GM18867 (cell line): ENCODE measurements at regions not wholly inside any gene's neighbourhood (a gene's known extent, or its start where the extent isn't known, plus 50 kb on each side); places are given as distances from the start of the nearest gene placed in this dataset.

Experiments used
- ATAC-seq: cut with Tn5 transposase; IDR thresholded peaks from one replicate; pipeline ENCODE4 v1.9.1; 2021; ENCODE audit warnings: mild to moderate bottlenecking, moderate library complexity; ENCODE audit not compliant: unreplicated experiment

- no peak for ATAC-seq
Measured at GRCh38 chr20:57047281-57048026, 219.0 kb downstream of the BMP7 start.

- ATAC-seq = peak; percentile 53
Measured at GRCh38 chr20:57048027-57048869, 218.2 kb downstream of the BMP7 start.

DNA sequence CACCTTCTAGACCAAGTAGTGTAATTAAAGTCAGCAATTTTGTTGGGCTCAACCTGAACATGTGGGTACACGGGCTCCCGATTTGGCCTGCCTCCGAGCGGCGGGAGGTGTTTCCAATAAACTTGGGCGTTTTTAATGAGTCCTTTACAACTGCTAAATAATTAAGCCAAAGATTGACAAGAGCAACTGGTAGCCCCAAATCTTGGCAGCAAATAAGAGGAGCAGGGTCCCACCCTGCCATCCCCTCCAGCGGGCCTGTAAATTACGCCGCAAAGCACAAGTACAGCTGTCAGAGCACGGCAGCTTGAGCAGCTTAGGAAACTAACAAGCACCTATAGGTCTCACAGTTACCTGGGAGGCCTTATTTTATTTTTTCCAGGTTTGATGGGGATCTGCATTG lies 217.1 kb downstream of the BMP7 start:
- ATAC-seq = no peak

- no peak for ATAC-seq
Measured at GRCh38 chr20:57051096-57051495, 215.3 kb downstream of the BMP7 start.

DNA sequence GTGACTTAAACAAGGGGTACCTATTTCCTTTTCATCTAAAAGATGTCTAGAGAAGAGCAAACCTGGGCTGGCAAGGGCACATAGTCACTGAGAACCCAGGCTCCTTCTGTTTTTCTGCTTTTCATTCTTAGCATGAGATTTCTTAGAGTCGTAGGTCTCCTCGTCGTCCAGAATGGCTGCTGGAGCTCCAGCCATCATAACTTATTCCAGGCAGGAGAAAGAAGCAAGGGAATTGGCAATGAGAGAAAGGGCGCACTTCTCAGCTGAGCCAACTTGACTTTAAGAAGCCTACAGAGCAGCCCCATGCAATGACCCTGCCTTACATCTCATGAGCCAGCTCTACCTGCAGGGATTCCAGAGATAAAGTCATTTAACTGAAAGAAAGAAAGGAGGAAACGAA lies 213.4 kb downstream of the BMP7 start:
- ATAC-seq = no peak

DNA sequence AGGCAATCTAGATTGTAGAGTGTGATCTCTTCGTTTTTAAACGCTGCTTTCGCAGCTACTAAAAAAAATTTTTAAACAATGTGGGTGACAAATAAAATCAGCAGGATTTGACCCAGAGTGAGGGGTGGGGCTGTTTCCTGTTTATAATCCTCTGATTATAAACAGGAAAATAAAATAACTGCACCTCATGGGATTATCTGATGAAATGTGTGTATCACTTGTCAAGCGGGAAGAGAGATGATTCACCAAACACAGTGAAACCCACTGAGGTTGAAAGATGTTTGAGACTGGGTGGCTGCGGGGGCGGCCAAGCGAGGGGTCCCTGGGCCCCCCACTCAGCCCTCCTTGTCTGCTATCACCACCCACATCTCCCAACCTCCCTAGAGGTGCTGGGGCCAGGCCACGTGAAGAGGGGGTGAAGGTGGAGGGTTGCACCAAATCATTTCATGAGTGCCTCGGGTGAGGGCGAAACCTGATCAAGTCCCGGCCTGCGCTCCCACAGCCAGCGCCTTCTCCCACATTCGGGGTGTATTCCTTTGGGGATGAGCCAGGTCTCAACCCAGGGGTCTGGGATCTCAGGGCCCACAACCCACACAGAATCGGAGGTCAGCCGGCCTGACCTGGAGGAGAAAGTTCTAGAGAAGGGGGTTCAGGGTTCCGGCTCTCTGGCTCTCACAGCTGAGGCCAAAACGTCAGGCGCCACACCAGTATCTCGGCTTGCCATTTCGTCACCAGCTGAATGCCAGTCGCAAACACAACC lies 212.5 kb downstream of the BMP7 start:
- no peak for ATAC-seq

- peak; percentile 71 for ATAC-seq
Measured at GRCh38 chr20:57055345-57055744, 211.1 kb downstream of the BMP7 start.

DNA sequence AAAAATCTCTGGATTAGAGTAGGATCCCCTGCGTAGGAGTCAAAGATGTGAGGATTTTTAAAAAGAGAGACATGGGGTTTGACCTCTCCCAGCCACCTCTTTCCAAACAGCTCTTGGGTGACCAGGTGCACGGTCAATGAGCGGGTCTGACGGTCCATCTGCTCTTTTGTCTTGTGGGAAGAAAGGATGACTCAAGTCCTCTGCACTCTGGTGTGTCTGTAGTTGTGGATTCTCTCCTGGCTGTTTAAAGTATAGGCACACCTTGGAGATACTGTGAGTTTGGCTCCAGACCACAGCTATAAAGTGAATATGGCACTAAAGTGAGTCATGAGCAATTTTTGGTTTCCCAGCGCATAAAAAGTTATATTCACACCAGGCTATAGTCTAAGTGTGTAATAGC lies 209.8 kb downstream of the BMP7 start:
- ATAC-seq = no peak

DNA sequence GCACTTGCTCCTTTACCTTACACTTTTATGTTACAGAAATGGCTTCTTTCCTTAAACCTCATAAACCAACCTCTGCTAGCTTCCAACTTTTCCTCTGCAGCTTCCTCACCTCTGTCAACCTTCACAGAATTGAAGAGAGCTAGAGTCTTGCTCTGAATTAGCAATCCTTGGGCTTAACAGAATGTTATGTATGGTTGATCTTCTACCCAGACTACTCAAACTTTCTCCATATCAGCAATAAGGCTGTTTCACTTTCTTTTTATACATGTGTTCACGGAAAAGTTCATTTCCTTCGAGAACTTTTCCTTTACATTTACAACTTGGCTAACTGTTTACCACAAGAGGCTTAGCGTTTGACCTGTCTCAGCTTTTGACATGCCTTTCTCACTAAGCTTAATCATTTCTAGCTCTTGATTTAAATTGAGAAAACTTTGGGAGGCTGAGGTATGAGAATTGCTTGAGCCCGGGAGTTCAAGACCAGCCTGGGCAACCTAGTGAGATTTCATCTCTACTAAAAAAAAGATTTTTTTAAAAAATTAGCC lies 207.3 kb downstream of the BMP7 start:
- no peak for ATAC-seq

GRCh38 chr20:57060407-57061050 lies 205.9 kb downstream of the BMP7 start:
- ATAC-seq = no peak

- ATAC-seq = no peak
Measured at GRCh38 chr20:57061051-57061900, 205.2 kb downstream of the BMP7 start.

DNA sequence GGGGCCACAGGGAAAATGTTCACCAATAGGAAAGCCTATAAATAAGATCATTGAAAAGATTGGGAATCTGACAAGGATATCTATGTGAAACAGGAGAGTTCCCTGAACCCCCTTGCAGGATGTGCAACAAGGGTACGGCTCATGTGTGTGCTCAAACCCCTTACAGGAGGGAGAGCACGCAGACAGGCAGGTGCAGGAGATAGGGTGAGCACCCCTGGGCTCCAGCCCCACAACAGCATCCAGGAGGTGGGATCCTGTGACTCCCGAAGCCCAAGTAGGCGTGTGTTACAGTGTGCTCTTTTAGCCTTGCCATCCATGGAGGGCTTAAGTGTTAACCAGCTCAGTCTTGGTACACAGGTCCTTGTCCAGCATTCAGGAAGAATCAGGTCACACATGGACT lies 204.2 kb downstream of the BMP7 start:
- ATAC-seq = no peak

DNA sequence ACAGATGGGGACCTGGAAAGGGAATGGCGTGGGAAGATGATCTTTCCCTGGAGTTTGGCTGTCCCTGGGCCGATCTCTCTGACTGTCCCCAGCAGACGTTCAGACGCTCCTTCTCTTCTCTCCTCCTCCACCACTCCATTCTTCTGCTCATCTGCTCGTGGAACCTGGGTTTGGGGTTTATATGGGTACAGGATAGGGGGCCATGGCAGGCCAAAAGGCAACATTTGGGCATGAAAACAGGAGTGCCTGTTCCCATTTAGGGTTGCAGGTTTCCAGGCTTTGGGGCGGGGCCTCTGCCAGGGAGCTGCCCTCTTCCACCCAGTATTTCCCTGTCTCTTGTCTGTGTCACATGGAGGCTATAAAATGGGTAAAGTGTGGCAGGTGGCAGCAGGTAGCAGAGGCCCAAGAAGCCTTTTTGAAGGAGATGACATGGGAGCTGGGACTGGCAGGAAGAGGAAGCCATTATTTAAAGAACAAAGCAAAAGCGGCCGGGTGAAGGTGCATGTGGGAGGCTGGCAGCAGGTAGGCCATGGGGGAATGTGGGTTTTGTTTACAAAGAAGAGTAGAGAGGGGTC lies 203.7 kb downstream of the BMP7 start:
- ATAC-seq = no peak

DNA sequence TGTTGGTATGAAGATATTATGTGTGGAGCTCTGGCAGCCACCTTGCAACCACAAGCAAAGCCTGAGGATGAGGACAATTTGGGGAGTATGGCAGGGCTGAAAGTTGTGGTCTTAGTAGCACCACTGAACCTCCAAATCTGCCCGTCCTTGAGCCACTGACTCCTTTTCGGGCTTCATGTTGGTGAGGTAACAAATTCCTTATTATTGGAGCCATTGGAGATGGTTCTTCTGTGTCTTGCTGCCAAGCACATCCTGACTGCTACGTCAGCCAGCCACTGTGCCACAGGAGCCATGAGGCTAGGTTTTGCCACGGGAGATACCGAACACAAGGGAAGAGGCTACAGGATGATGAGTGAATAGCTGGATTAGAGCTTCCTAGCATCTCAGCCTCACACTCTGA lies 201.6 kb downstream of the BMP7 start:
- no peak for ATAC-seq

DNA sequence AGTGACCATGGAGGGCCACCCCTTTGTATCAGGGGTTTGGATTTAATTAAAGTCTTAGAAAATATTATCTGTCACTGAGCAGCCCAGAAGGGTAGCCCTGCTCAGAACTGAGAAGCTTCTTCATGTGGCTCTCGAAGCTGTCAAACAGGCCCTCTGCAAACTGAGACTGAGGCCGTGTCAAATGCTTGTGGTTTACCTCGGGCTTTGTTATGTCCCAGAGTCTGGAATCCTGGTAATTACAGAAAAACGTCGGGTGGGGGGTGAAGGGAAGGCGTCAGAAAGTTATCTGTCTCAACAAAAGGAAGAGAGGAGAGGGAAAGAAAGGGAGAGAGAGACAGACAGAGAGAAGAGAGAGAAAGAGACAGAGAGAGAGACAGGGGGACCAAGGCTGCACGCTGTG lies 200.8 kb downstream of the BMP7 start:
- ATAC-seq = no peak

- ATAC-seq = no peak
Measured at GRCh38 chr20:57066126-57066900, 200.1 kb downstream of the BMP7 start.

DNA sequence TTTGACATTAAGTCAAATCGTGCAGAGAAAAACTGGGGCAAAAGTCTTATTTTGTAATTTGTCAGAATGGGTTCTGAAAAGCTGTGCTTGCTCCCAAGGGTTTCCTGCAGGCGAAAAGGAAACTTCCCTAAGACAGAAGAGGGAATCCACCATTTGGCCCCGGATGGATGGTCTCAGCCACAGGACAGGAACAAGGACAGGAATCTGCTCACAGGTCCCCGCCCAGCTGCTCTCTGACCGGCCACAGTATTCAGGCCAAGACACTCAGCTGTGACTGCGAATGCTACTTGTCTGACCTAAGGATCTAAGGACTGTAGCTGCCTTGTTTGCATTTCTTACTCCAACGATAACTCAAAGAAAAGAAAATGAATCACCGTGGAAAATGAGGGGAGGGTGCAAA lies 197.0 kb downstream of the BMP7 start:
- no peak for ATAC-seq

DNA sequence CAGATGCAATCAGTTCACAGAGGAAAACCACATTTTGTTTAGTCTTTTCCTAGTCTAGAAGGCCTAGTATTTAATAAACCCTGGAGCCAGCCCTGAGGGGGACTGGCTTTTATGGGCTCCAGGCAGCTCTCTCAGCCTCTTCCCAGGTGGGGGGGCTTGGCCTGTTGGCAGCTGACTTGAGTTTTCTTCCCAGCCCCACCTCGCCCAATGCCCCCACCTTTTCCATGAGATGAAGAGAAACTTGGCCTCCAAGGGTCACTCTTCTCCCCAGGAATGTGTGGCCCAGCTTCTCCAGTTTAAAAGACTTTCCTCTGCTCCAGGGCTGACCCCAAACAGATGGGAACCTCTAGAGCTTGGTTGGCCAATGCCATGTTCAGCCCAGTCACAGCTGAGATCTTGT lies 196.1 kb downstream of the BMP7 start:
- no peak for ATAC-seq

DNA sequence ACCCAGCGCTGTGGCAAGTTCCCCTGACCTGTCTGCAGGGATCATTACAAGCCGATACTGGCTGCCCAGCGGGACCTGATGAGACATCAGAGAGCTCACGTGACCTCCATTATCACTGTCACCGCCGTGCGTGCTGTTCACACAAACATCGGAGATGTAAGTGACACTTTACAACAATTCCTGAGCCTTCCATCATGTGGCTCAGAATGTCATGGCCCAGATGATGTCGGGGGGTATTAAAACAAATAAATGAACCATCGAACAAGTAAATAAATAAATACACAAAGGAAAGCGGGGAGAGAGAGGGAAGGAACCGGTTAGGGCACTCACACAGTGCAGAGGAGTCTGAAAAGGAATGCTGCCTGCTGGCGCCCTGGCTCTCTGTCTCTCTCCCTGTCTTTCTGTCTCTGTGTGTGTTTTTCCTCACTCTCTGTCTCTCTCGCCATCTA lies 195.1 kb downstream of the BMP7 start:
- no peak for ATAC-seq
